ENCODE measurements at regions not wholly inside any gene's neighbourhood (a gene's known extent, or its start where the extent isn't known, plus 50 kb on each side); places are given as distances from the start of the nearest gene placed in this dataset.

- Histone ChIP-seq H3K9me3 (replicated peaks; ENCODE audit: control insufficient read depth, insufficient read depth, low read length) (no peaks in the 10 kb centered on the region), H4K20me1 (replicated peaks; ENCODE audit: control insufficient read depth, extremely low read depth, insufficient read depth, low read length) (no peaks in the 10 kb centered on the region), H3K4me1 (ENCODE audit: control insufficient read depth, extremely low read depth, insufficient read depth, low read length) (no peaks in the 10 kb centered on the region), H3K9me1 (replicated peaks; ENCODE audit: control insufficient read depth, extremely low read depth, insufficient read depth, low read length) (no peaks in the 10 kb centered on the region), H3K4me2 (ENCODE audit: insufficient read depth, low read length) (no peak overlapping the region), H3K27me3 (ENCODE audit: control insufficient read depth in 2 of 2, insufficient read depth in 2 of 2, low read length in 2 of 2) (peaks cover 0 to 4% of the 10 kb centered on the region in 2 experiments), H3K79me2 (ENCODE audit: control insufficient read depth, insufficient read depth, low read length) (no peaks in the 10 kb centered on the region), H3K9ac (replicated peaks; ENCODE audit: extremely low read depth, insufficient read depth, low read length) (no peak overlapping the region), H2AFZ (ENCODE audit: low read depth, low read length) (no peak overlapping the region), H3K36me3 (ENCODE audit: control insufficient read depth in 2 of 2, extremely low read depth in 1 of 2, insufficient read depth in 2 of 2, low read length in 2 of 2) (no peaks in the 10 kb centered on the region), H3K27ac (ENCODE audit: insufficient read depth, low read depth, low read length) (no peak overlapping the region), H3K4me3 (replicated peaks in 1 of 3; ENCODE audit: insufficient read depth in 1 of 3, low read depth in 1 of 3, low read length in 3 of 3) (no peak overlapping the region)
- TF ChIP-seq CTCF (IDR thresholded peaks at IDR 0.05; ENCODE audit: extremely low read depth in 1 of 2, insufficient read depth in 1 of 2, low read depth in 1 of 2, low read length in 2 of 2) (no peak), MYC (IDR thresholded peaks at IDR 0.05; ENCODE audit: low read depth, low read length) (no peak), POLR2AphosphoS5 (IDR thresholded peaks at IDR 0.05; ENCODE audit: insufficient read depth, low read depth, low read length) (no peak), MAX (IDR thresholded peaks at IDR 0.05; ENCODE audit: insufficient read depth, insufficient read length) (no peak), EZH2 (IDR thresholded peaks at IDR 0.05; ENCODE audit: borderline replicate concordance, low read depth, low read length, severe bottlenecking) (no peak), POLR2A (IDR thresholded peaks at IDR 0.05; ENCODE audit: low read depth, low read length) (no peak), JUN (IDR thresholded peaks at IDR 0.05; ENCODE audit: borderline replicate concordance, insufficient read depth, insufficient read length, low read depth) (no peak), FOS (IDR thresholded peaks at IDR 0.05; ENCODE audit: borderline replicate concordance, insufficient read depth, low read length) (no peak), GATA2 (IDR thresholded peaks at IDR 0.05; ENCODE audit: insufficient read depth, insufficient read length, low read depth, low read length) (no peak)
- DNase-seq (ENCODE audit: low read depth, low spot score) (no peak), FAIRE-seq (no peak)
- intact Hi-C loops (cut with micrococcal nuclease), result no loop called here
- BruUV-seq (replicated peaks), result no TSS peak
- CTCF ChIA-PET, result no interaction called here
- POLR2A ChIA-PET, result no interaction called here
- dilution Hi-C loops (cut with MboI; ENCODE audit: extremely low pct_ligation_motif_present, low sequenced_read_pairs), result no loop called here
Measured at GRCh38 chr5:128870373-128870772, 94.9 kb upstream of the SLC27A6 start.

All from endothelial cell of umbilical vein (primary cell).